H9 (cell line): ENCODE measurements at regions not wholly inside any gene's neighbourhood (a gene's known extent, or its start where the extent isn't known, plus 50 kb on each side); places are given as distances from the start of the nearest gene placed in this dataset.

ENCODE experiments used
- DNase-seq: peaks from one replicate; pipeline ENCODE4 v3.0.0-alpha.2; 2017
- H2AFZ ChIP-seq: one replicate; pipeline ENCODE4 v1.6.1; 2013; ENCODE audit warnings: mild to moderate bottlenecking, low read length, control low read depth, moderate library complexity
- H2AK5ac ChIP-seq: 2 replicates; pipeline ENCODE4 v1.6.1; 2013; ENCODE audit warnings: low read length, control low read depth, mixed read lengths; ENCODE audit not compliant: insufficient read length
- H2BK120ac ChIP-seq: one replicate; pipeline ENCODE4 v1.6.1; 2013; ENCODE audit warnings: low read depth, mild to moderate bottlenecking, low read length, control low read depth, inconsistent platforms; ENCODE audit not compliant: poor library complexity, severe bottlenecking
- H2BK12ac ChIP-seq: 2 replicates; pipeline ENCODE4 v1.6.1; 2013; ENCODE audit warnings: low read length, control low read depth, mixed read lengths, low read depth; ENCODE audit not compliant: insufficient read length
- H2BK15ac ChIP-seq: 2 replicates; pipeline ENCODE4 v1.6.1; 2013; ENCODE audit warnings: low read depth, low read length, control low read depth
- H2BK20ac ChIP-seq: one replicate; pipeline ENCODE4 v1.6.1; 2013; ENCODE audit warnings: low read depth, mild to moderate bottlenecking, low read length, control low read depth, inconsistent platforms; ENCODE audit not compliant: poor library complexity, severe bottlenecking
- H2BK5ac ChIP-seq: 2 replicates; pipeline ENCODE4 v1.6.1; 2013; ENCODE audit warnings: low read length, control low read depth, mixed read lengths; ENCODE audit not compliant: insufficient read length
- H3K14ac ChIP-seq: 2 replicates; pipeline ENCODE4 v1.6.1; 2013; ENCODE audit warnings: low read length, control low read depth; ENCODE audit not compliant: insufficient read depth
- H3K18ac ChIP-seq: 2 replicates; pipeline ENCODE4 v1.6.1; 2013; ENCODE audit warnings: low read depth, mild to moderate bottlenecking, mixed read lengths, low read length, control low read depth; ENCODE audit not compliant: insufficient read length
- H3K23ac ChIP-seq: 2 replicates; pipeline ENCODE4 v1.6.1; 2013; ENCODE audit warnings: low read length, control low read depth, mixed read lengths, low read depth; ENCODE audit not compliant: insufficient read length
- H3K23me2 ChIP-seq: 2 replicates; pipeline ENCODE4 v1.6.1; 2013; ENCODE audit warnings: low read depth, mild to moderate bottlenecking, mixed read lengths, low read length, control low read depth; ENCODE audit not compliant: insufficient read length, poor library complexity, severe bottlenecking
- H3K27ac ChIP-seq: 2 replicates; pipeline ENCODE4 v1.5.1; 2013; ENCODE audit warnings: low read length, control low read depth, mixed read lengths, low read depth; ENCODE audit not compliant: insufficient read length
- H3K27me3 ChIP-seq: 2 replicates; pipeline ENCODE4 v1.6.1; 2013; ENCODE audit warnings: low read length, control low read depth, inconsistent platforms; ENCODE audit not compliant: insufficient read depth
- H3K4ac ChIP-seq: 2 replicates; pipeline ENCODE4 v1.6.1; 2013; ENCODE audit warnings: low read depth, mild to moderate bottlenecking, control low read depth, inconsistent platforms, low read length, moderate library complexity
- H3K4me1 ChIP-seq: 2 replicates; pipeline ENCODE4 v1.6.1; 2013; ENCODE audit warnings: low read length, control low read depth, inconsistent platforms; ENCODE audit not compliant: insufficient read depth
- H3K4me2 ChIP-seq: 2 replicates; pipeline ENCODE4 v1.6.1; 2013; ENCODE audit warnings: low read length, control low read depth, mixed read lengths; ENCODE audit not compliant: insufficient read length, insufficient read depth
- H3K56ac ChIP-seq: 2 replicates; pipeline ENCODE4 v1.6.1; 2013; ENCODE audit warnings: low read depth, mild to moderate bottlenecking, mixed read lengths, low read length, control low read depth; ENCODE audit not compliant: insufficient read length
- H3K79me1 ChIP-seq: 2 replicates; pipeline ENCODE4 v1.6.1; 2013; ENCODE audit warnings: low read depth, mild to moderate bottlenecking, moderate library complexity, low read length, control low read depth, inconsistent platforms; ENCODE audit not compliant: insufficient read depth, poor library complexity, severe bottlenecking
- H3K79me2 ChIP-seq: 2 replicates; pipeline ENCODE4 v1.6.1; 2013; ENCODE audit warnings: low read length, control low read depth, inconsistent platforms; ENCODE audit not compliant: insufficient read depth
- H3K9ac ChIP-seq: 2 replicates; pipeline ENCODE4 v1.6.1; 2013; ENCODE audit warnings: low read length, control low read depth, mixed read lengths; ENCODE audit not compliant: insufficient read length; ENCODE audit errors: extremely low read depth
- H3K9me3 ChIP-seq: one replicate; pipeline ENCODE4 v1.6.1; 2013; ENCODE audit warnings: low read depth, low read length, inconsistent platforms; ENCODE audit not compliant: control insufficient read depth
- H3T11ph ChIP-seq: one replicate; pipeline ENCODE4 v1.6.1; 2013; ENCODE audit warnings: mild to moderate bottlenecking, low read length, control low read depth, inconsistent platforms
- H4K20me1 ChIP-seq: one replicate; pipeline ENCODE4 v1.6.1; 2013; ENCODE audit not compliant: control insufficient read depth, insufficient read length, insufficient read depth
- H4K5ac ChIP-seq: 2 replicates; pipeline ENCODE4 v1.6.1; 2013; ENCODE audit warnings: low read depth, mild to moderate bottlenecking, mixed read lengths, low read length, control low read depth; ENCODE audit not compliant: insufficient read length
- H4K8ac ChIP-seq: replicated peaks from 2 replicates; pipeline ENCODE4 v1.6.1; 2013; ENCODE audit warnings: low read length, control low read depth, mixed read lengths, low read depth; ENCODE audit not compliant: insufficient read length
- H4K91ac ChIP-seq: 2 replicates; pipeline ENCODE4 v1.6.1; 2013; ENCODE audit warnings: low read depth, mild to moderate bottlenecking, moderate library complexity, mixed read lengths, low read length, control low read depth; ENCODE audit not compliant: insufficient read length
- H3K27ac Mint-ChIP-seq, 3 experiments: 2 replicates in 2 of 3; 3 replicates in 1 of 3; pipeline ENCODE4 v1.8.0; 2020 to 2021; ENCODE audit warnings: mixed read lengths in 3 of 3, mild to moderate bottlenecking in 1 of 3, moderate library complexity in 1 of 3
- H3K27me3 Mint-ChIP-seq: 2 replicates; pipeline ENCODE4 v1.8.0; 2021; ENCODE audit warnings: low read depth, mild to moderate bottlenecking, moderate library complexity, mixed read lengths
- H3K36me3 Mint-ChIP-seq, 3 experiments: 2 replicates in 2 of 3; 3 replicates in 1 of 3; pipeline ENCODE4 v1.8.0; 2020 to 2021; ENCODE audit warnings: low read depth in 3 of 3, mixed read lengths in 3 of 3; ENCODE audit not compliant: insufficient read depth in 1 of 3
- H3K4me1 Mint-ChIP-seq, 2 experiments: 2 replicates each; pipeline ENCODE4 v1.8.0; 2020; ENCODE audit warnings: mixed read lengths in 2 of 2
- H3K4me3 Mint-ChIP-seq, 2 experiments: 2 replicates in 1 of 2; 3 replicates in 1 of 2; pipeline ENCODE4 v1.8.0; 2020 to 2021; ENCODE audit warnings: mild to moderate bottlenecking in 2 of 2, mixed read lengths in 2 of 2, moderate library complexity in 1 of 2
- H3K9me3 Mint-ChIP-seq, 2 experiments: 2 replicates in 1 of 2; 3 replicates in 1 of 2; pipeline ENCODE4 v1.8.0; 2020; ENCODE audit warnings: mild to moderate bottlenecking in 2 of 2, mixed read lengths in 2 of 2, moderate library complexity in 1 of 2
- CTCF ChIP-seq: fragments of 200-600 bp; sonication (generic); conservative IDR thresholded peaks from 3 replicates; pipeline ENCODE4 v1.8.0; 2021; ENCODE audit warnings: antibody characterized with exemption, mild to moderate bottlenecking
- WGBS: extraction: QIAGEN DNeasy Blood & Tissue Kit; methylation state at CpG from one replicate; pipeline ENCODE4 v1.1.7; 2013; ENCODE audit warnings: missing lambda C conversion rate, low lambda C conversion rate, mixed read lengths; ENCODE audit not compliant: insufficient read length; ENCODE audit errors: extremely low coverage; 5-methylcytosine and 5-hydroxymethylcytosine counted together

GRCh38 chr5:109630093-109630492, 59.6 kb upstream of the MAN2A1 start:
- no peak for DNase-seq

More at GRCh38 chr5:109630093-109630492, 59.6 kb upstream of the MAN2A1 start:
- no peaks in the 10 kb centered on the region for H3K27me3 Mint-ChIP-seq
- H3K4me1 Mint-ChIP-seq: peaks cover 0 to 3% of the 10 kb centered on the region in 2 experiments; a peak in 2 of 4 replicates
- no peaks in the 10 kb centered on the region for H3K23me2 ChIP-seq
- H3T11ph ChIP-seq: no peak overlapping the region
- no peak overlapping the region for H3K18ac ChIP-seq
- H2BK5ac ChIP-seq: no peak overlapping the region
- H3K27ac ChIP-seq: no peak overlapping the region
- no CpG with 5 or more reads among the region's 4 CpGs for WGBS
- no peak overlapping the region for H2BK120ac ChIP-seq
- H4K5ac ChIP-seq: no peak overlapping the region
- H3K9ac ChIP-seq: no peak overlapping the region
- no peak overlapping the region for H3K4me3 Mint-ChIP-seq
- H2AFZ ChIP-seq: peak overlapping the region; percentile 22
- peaks cover 0 to 12% (median 0%) of the 10 kb centered on the region in 3 experiments; a peak in 3 of 7 replicates for H3K36me3 Mint-ChIP-seq
- no peaks in the 10 kb centered on the region for H3K79me1 ChIP-seq
- H3K23ac ChIP-seq: no peak overlapping the region
- H3K4me2 ChIP-seq: no peak overlapping the region
- H3K9me3 Mint-ChIP-seq: peaks cover 16 to 18% of the 10 kb centered on the region in 2 experiments
- no peaks in the 10 kb centered on the region for H3K27me3 ChIP-seq
- no peak overlapping the region for H3K14ac ChIP-seq
- H4K91ac ChIP-seq: no peak overlapping the region
- peak overlapping the region in 1 of 3 experiments; percentile 8; a peak in 1 of 7 replicates for H3K27ac Mint-ChIP-seq
- H2BK12ac ChIP-seq: no peak overlapping the region
- H3K4me1 ChIP-seq: no peaks in the 10 kb centered on the region
- no peaks in the 10 kb centered on the region for H3K79me2 ChIP-seq
- no peak overlapping the region for H3K56ac ChIP-seq
- peaks cover 7% of the 10 kb centered on the region for H3K9me3 ChIP-seq
- no peak for TF ChIP-seq CTCF
- no peak overlapping the region for H4K8ac ChIP-seq
- no peak overlapping the region for H2BK15ac ChIP-seq
- H3K4ac ChIP-seq: no peak overlapping the region
- no peak overlapping the region for H2BK20ac ChIP-seq
- no peaks in the 10 kb centered on the region for H4K20me1 ChIP-seq
- H2AK5ac ChIP-seq: no peak overlapping the region
